Upper lobe of right lung (tissue), 1 donor: ENCODE measurements at regions not wholly inside any gene's neighbourhood (a gene's known extent, or its start where the extent isn't known, plus 50 kb on each side); places are given as distances from the start of the nearest gene placed in this dataset.

Experiments
- ATAC-seq: fragments of 200-7000 bp; cut with Tn5 transposase; one replicate; pipeline ENCODE4 v1.9.1; 2020; ENCODE audit warnings: mild to moderate bottlenecking, moderate library complexity
- DNase-seq: peaks from one replicate; pipeline ENCODE4 v3.0.0-alpha.2; 2020
- H3K27ac ChIP-seq: fragments of 200-600 bp; one replicate; pipeline ENCODE4 v1.8.0; 2022
- H3K27me3 ChIP-seq: fragments of 200-600 bp; one replicate; pipeline ENCODE4 v1.8.0; 2022; ENCODE audit warnings: mild to moderate bottlenecking
- H3K36me3 ChIP-seq: fragments of 200-600 bp; one replicate; pipeline ENCODE4 v1.8.0; 2022
- H3K4me1 ChIP-seq: fragments of 200-600 bp; one replicate; pipeline ENCODE4 v1.8.0; 2022
- H3K4me3 ChIP-seq: fragments of 200-600 bp; one replicate; pipeline ENCODE4 v1.8.0; 2022; ENCODE audit warnings: mild to moderate bottlenecking
- H3K9me3 ChIP-seq: fragments of 200-600 bp; one replicate; pipeline ENCODE4 v1.8.0; 2022
- intact Hi-C: fragments of 100-400 bp; cut with DNase I; formaldehyde crosslinking; loops from one replicate; pipeline ENCODE4 v1.11.0; 2022
- TF ChIP-seq, protein P1 (sequence below): fragments of 200-600 bp; IDR thresholded peaks from one replicate; pipeline ENCODE4 v1.8.0; 2022; ENCODE audit warnings: antibody characterized with exemption
- donor health status: DM: no; HTN: yes; CAD: no; lungs with severe emphysema.

DNA sequence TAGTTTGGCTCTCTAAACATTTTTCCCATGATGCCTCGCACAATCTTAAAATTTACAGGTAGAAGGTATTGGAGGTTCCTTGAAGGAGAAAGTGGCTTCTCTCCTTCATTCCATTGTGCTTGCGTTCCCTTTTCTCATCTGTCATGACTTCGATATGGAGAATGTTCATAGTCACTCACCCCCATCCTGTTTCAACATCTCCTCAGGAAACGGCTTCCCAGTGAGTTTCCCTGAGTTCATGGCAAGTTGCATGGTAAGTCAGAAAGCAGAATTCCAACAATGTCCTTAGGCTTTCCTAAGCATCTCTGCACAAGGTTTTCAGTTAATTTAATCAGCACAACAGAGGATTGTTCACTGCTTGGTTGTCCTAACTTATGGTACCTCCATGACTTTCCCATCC is 581.8 kb upstream of the SLITRK5 start:
- no peaks in the 10 kb centered on the region for H3K4me1 ChIP-seq
- H3K9me3 ChIP-seq: no peaks in the 10 kb centered on the region
- DNase-seq (no peak), ATAC-seq (no peak)
- no peak overlapping the region for H3K27ac ChIP-seq
- no peaks in the 10 kb centered on the region for H3K27me3 ChIP-seq
- intact Hi-C loops: no loop called here
- H3K36me3 ChIP-seq: no peaks in the 10 kb centered on the region
- TF ChIP-seq, protein P1, sequence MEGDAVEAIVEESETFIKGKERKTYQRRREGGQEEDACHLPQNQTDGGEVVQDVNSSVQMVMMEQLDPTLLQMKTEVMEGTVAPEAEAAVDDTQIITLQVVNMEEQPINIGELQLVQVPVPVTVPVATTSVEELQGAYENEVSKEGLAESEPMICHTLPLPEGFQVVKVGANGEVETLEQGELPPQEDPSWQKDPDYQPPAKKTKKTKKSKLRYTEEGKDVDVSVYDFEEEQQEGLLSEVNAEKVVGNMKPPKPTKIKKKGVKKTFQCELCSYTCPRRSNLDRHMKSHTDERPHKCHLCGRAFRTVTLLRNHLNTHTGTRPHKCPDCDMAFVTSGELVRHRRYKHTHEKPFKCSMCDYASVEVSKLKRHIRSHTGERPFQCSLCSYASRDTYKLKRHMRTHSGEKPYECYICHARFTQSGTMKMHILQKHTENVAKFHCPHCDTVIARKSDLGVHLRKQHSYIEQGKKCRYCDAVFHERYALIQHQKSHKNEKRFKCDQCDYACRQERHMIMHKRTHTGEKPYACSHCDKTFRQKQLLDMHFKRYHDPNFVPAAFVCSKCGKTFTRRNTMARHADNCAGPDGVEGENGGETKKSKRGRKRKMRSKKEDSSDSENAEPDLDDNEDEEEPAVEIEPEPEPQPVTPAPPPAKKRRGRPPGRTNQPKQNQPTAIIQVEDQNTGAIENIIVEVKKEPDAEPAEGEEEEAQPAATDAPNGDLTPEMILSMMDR: no peak
- no peak overlapping the region for H3K4me3 ChIP-seq

DNA sequence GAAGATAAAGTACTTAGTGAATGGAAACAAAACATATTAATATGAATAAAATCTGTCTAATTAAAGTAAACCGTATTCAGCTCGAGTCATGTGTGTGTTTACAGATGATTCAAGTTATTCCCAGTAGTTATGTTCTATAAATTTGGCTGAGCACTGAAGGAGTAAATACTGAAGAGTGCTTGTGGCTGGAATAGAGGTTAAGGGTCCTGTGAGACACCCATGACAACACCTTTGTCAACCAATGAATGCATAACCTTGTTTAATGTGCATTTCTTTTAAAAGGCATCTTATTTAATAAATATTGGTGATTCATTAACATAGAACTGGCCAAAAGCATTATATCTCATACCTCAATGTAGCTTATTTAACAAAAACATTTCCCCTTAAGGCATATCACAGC is 577.8 kb upstream of the SLITRK5 start:
- no peaks in the 10 kb centered on the region for H3K9me3 ChIP-seq
- H3K27ac ChIP-seq: no peak overlapping the region
- no peaks in the 10 kb centered on the region for H3K27me3 ChIP-seq
- no peak overlapping the region for H3K4me3 ChIP-seq
- TF ChIP-seq, protein P1: no peak
- no peaks in the 10 kb centered on the region for H3K4me1 ChIP-seq
- no peak for ATAC-seq
- no peak for DNase-seq
- intact Hi-C loops: no loop called here
- H3K36me3 ChIP-seq: no peaks in the 10 kb centered on the region

DNA sequence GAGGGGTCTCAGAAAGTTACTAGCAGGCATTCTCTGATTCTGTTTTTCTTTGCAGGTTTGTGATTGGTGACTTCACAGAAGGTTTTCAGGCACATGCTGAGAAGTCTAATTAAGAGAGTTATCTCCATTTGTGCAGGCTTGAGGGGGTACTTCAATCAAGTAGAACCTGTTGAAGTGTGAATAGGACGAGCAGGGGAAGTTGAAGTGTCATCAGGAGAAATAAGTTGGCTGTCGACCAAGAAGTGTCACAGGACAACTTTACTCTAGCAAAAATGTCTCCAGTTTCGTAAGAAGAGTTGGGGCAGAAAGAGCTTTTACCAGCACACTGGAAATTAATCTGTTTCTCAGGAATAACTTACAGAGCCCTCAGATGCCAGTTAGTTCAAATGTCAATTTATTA is 576.5 kb upstream of the SLITRK5 start:
- intact Hi-C loops: no loop called here
- H3K4me3 ChIP-seq: no peak overlapping the region
- no peaks in the 10 kb centered on the region for H3K27me3 ChIP-seq
- TF ChIP-seq, protein P1: no peak
- H3K4me1 ChIP-seq: no peaks in the 10 kb centered on the region
- ATAC-seq (no peak), DNase-seq (no peak)
- no peak overlapping the region for H3K27ac ChIP-seq
- H3K36me3 ChIP-seq: no peaks in the 10 kb centered on the region
- H3K9me3 ChIP-seq: no peaks in the 10 kb centered on the region

DNA sequence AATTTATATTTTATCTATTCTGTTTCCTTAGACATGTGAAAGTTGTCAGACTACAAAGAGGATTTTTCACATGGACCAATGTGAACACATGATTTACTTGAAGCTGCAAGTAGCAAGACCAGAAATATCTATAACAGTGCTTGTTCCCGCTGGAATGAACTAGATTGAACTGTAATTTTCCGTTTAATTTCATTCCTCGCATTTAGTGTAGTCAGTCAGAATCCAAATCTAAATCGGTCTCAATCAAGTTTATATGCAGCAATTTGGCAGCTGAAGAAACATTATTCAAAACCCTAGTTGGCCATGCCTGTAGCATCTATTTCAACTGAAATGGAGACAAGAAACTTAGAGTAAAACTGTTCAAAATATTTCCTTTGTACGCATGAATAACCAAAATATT is 570.7 kb upstream of the SLITRK5 start:
- Histone ChIP-seq H3K4me1 (no peaks in the 10 kb centered on the region), H3K4me3 (no peak overlapping the region), H3K27me3 (no peaks in the 10 kb centered on the region), H3K36me3 (no peaks in the 10 kb centered on the region), H3K9me3 (no peaks in the 10 kb centered on the region), H3K27ac (no peak overlapping the region)
- no peak for DNase-seq
- intact Hi-C loops: no loop called here
- TF ChIP-seq, protein P1: no peak
- ATAC-seq: no peak

DNA sequence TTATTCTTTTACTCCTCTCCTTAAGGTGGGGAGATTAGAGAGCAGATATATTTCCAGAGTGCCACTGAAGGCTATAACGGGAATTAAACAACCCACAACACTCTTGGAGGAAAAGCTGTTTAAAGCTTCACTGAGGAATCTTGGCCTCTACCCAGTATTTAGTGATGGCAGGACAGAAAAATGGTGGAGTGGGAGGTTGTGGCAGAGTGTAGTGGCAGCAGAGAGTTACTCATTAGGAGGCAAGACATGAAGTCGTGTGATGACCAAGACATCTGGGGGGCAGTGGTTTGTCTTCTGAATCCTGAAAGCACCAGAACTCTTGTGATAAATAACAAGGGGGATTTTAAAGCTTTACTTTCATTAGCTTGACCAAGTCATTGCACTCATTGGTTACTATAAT is 563.5 kb upstream of the SLITRK5 start:
- Histone ChIP-seq H3K36me3 (no peaks in the 10 kb centered on the region), H3K4me1 (no peaks in the 10 kb centered on the region), H3K9me3 (no peaks in the 10 kb centered on the region), H3K27ac (no peak overlapping the region), H3K4me3 (no peak overlapping the region), H3K27me3 (no peaks in the 10 kb centered on the region)
- DNase-seq (no peak), ATAC-seq (no peak)
- intact Hi-C loops: no loop called here
- TF ChIP-seq, protein P1: no peak

DNA sequence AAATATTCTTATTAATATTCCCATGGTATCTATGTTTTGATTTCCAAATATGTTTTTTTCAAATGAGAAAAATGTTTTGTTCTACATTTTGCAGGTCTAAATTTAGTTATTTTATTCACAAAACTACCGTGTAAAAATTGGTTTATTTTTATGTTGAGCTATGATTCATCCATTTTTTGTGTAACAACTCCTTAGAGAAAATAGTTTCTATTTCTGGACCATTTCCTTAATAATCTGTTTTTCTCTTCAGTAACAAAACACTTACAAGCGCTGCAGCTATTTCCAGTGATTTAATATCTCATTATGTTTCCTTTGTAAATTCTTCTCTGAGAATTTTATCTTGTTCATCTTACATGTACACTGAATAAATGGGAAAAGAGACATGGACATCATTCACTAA is 550.7 kb upstream of the SLITRK5 start:
- H3K4me3 ChIP-seq: no peak overlapping the region
- DNase-seq (no peak), ATAC-seq (no peak)
- no peak overlapping the region for H3K27ac ChIP-seq
- TF ChIP-seq, protein P1: no peak
- intact Hi-C loops: no loop called here
- no peaks in the 10 kb centered on the region for H3K36me3 ChIP-seq
- H3K4me1 ChIP-seq: no peaks in the 10 kb centered on the region
- H3K27me3 ChIP-seq: no peaks in the 10 kb centered on the region
- no peaks in the 10 kb centered on the region for H3K9me3 ChIP-seq
